Hematopoietic multipotent progenitor cell treated with erythropoietin and hydrocortisone succinate and interleukin-3 and kit ligand, for 8 days (in vitro differentiated cells): ENCODE measurements at regions not wholly inside any gene's neighbourhood (a gene's known extent, or its start where the extent isn't known, plus 50 kb on each side); places are given as distances from the start of the nearest gene placed in this dataset.

ENCODE experiments used
- DNase-seq: peaks from one replicate; pipeline ENCODE4 v3.0.0-alpha.2; 2015

DNA sequence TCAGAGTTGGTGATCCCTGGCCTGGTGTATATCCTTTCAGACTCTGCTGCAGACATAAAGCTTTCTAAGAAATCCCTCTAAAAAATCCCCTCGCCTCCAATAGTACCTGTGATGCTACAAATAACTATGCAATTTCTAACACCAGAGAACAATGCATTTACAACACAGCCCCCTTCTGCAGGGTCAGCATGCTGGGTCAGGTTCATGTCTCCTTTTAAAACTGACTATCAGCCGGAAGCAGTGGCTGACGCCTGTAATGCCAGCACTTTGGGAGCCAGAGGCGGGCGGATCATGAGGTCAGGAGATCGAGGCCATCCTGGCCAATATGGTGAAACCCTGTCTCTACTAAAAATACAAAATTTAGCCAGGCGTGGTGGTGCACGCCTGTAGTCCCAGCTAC lies 77.0 kb upstream of the SPATA12 start:
- no peak for DNase-seq

GRCh38 chr3:56981445-56982230 lies 78.8 kb upstream of the SPATA12 start:
- DNase-seq = no peak

DNA sequence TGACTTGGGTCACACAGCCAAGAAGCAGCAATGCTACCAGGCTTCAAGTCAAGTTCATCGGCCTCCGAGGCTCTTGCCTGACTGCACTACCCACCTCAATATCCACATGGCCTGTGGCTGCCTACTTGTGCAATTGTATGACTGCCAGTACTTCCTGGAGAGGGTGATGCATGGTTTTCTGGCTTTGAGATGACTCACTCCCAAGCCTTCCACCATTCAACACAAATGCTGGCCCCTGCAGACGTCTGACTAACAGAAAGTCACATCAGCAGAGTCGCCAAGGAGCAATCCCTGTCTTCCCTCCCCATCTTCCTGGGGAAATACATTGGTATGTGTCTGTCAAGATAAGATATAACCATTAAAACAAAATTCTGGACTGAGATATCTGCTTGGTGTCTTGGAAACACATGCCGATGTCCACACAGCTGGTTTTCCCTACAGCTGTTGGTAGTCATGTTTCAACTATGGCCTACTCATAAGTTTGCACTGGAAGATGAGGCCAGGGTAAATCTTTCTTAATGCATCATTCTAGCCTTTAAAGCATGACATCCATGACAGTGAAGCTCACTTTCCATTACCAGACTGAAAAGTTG lies 79.6 kb upstream of the SPATA12 start:
- peak; percentile 23 for DNase-seq

- no peak for DNase-seq
Observed at GRCh38 chr3:56980243-56980642, 80.2 kb upstream of the SPATA12 start.

- no peak for DNase-seq
Observed at GRCh38 chr3:56979791-56980190, 80.7 kb upstream of the SPATA12 start.

GRCh38 chr3:56977561-56977889 lies 82.9 kb upstream of the SPATA12 start:
- DNase-seq = no peak

DNA sequence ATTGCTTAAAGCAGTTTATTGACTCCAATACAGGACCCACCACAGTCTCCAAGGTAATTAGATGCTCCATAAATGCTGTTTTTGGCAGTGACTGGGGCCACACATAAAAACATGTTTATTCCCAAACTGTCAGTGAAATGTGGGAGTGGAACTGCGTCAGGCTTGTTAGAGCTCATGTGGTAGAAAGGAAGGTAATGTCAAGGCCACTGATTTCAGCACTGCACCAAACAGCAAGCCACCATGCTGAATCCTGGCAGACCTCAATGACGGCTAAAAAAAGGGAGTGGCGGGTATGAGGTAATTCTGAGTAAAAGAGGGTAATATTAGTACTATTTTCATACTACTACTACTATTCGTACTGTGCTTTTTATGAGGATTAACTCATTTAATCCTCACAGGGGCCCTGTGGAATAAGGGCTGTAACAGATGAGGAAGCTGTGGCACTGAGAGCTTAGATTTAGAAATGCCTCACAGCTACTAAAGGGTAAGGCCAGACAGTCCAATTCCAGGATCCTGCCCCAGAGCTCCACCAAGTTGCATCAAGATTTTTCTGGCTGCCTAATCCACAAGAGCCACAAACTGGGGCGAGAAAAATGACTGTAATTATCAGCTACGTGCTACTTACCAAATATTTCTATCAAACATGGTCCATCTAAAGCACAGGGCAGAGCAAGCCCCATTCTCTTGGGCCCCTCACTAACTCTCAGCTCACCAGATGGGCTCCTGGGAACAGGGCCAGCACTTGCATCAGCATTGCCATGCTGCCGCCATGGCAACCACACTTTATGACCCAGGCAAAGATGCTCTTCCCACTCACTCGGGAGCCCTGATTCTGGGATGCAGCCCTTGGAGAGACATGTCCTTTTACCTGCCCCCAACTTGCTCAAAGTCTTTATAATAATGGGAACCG lies 83.6 kb upstream of the SPATA12 start:
- no peak for DNase-seq

- no peak for DNase-seq
Observed at GRCh38 chr3:56975567-56975966, 84.9 kb upstream of the SPATA12 start.

GRCh38 chr3:56974247-56974930 lies 86.1 kb upstream of the SPATA12 start:
- no peak for DNase-seq

DNA sequence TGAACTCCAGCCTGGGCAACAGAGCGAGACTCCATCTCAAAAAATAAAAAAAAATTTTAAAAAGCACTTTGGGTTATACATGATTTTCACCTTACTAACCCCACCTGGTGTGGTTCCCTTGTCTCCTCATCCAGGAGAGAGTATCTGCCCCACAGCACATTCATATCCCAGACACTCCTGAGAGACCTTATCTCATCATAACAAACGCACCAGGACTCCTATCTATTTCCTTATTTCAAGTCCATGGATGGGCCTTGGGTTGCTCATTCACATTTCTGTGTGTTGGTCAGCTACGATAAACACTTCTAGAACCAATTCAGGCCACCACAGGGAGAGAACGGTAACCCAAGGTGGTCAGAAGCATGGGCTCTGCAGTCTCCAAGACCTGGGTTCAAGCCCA lies 88.6 kb upstream of the SPATA12 start:
- DNase-seq = no peak

- DNase-seq = no peak
Observed at GRCh38 chr3:56971261-56971660, 89.2 kb upstream of the SPATA12 start.

DNA sequence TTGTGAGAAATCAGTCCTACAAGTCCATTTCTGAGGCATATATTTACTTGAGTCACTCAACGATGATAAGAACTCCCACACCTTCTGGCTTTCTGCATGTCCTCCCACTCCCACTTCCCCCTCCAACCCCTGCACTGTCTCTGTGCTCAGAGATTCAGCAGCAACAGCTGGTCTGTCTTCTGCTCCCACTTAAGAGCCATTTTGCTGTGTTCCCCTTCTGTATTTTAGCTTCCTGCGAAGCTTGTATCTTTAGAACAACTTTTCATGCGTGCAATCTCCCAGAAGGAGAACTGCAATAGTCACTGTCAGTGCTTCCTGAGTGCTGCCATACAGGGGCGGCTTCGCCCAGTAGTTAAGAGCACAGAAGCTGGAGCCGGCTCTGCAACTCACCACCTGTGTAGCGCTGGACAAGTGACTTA lies 90.0 kb upstream of the SPATA12 start:
- no peak for DNase-seq

GRCh38 chr3:56969851-56970250 lies 90.6 kb upstream of the SPATA12 start:
- no peak for DNase-seq

GRCh38 chr3:56966509-56966908 lies 94.0 kb upstream of the SPATA12 start:
- no peak for DNase-seq

- DNase-seq = no peak
Observed at GRCh38 chr3:56966104-56966503, 94.4 kb upstream of the SPATA12 start.

DNA sequence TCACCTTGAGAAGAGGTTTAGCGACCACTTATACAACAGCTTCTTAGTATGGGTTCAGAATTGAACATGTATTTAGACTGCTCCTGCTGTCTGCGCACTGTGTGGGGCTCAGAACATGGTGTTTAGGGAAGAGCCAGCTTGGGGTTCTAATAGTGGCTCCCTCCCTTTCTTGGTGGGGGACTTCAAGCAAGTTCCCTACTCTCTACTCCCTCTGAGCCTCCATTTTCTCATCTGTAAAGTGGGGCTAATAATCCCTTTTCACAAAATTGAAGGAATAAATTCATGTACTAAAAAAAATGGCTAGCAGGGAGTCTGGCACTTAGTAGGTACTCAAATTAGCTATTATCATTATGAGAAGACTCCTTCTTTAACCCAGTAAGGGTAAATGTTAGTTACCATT lies 97.5 kb upstream of the SPATA12 start:
- no peak for DNase-seq

- DNase-seq = no peak
Observed at GRCh38 chr3:56962206-56962605, 98.3 kb upstream of the SPATA12 start.

DNA sequence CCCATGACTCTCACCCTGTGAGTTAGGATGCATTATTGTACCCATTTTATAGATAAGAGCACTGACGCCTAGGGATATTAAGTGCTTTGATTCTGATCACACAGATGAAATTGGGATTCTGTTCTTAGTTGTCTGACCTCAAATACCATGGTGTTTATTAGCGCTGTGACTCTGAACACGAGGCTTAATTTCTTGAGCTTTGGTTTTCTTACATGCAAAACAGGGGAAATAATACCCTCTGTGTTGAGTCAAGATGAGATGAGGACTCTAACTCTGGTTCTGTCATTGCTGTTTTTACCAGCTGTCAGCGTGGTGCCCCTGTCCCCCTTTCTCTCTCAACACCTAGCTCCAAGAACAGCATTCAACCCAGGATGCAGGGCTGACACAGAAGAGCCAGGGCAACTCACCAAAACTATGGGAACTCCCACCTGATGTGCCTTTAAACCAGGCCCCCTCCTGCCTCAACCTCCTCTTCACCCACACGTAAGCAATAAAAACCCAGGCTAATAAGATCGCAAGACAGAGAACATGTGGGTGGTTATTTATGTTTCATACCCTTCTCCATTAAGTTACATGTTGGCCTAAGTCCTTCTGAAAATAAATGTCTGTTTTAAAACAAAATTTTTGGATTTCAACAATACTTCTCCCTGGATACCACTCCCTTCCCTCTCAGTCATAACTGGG lies 100.1 kb upstream of the SPATA12 start:
- DNase-seq = no peak

DNA sequence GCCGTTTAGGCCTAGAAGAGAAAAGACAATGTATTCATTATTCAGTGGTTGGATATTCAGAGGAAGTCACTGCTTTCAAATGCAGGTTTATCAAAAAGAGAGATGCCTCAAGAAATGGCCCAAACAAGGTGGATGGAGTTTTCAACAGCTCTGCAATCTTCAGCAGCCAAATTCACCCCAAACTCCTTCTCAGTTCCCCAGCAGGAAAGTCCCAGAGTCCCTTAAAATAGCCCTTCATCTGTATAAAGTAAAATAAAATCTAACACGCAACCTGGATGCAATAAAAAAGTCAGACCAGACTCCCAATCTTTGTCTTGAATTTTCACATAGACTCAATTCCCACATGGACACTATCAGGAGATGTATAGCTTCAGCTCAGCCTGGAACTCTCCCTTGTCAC lies 101.6 kb upstream of the SPATA12 start:
- no peak for DNase-seq

- no peak for DNase-seq
Observed at GRCh38 chr3:56957522-56957921, 102.9 kb upstream of the SPATA12 start.

GRCh38 chr3:56956906-56957305 lies 103.6 kb upstream of the SPATA12 start:
- DNase-seq = no peak

GRCh38 chr3:56955492-56956111 lies 104.9 kb upstream of the SPATA12 start:
- DNase-seq = no peak
